ENCODE measurements at regions not wholly inside any gene's neighbourhood (a gene's known extent, or its start where the extent isn't known, plus 50 kb on each side); places are given as distances from the start of the nearest gene placed in this dataset.

DNA sequence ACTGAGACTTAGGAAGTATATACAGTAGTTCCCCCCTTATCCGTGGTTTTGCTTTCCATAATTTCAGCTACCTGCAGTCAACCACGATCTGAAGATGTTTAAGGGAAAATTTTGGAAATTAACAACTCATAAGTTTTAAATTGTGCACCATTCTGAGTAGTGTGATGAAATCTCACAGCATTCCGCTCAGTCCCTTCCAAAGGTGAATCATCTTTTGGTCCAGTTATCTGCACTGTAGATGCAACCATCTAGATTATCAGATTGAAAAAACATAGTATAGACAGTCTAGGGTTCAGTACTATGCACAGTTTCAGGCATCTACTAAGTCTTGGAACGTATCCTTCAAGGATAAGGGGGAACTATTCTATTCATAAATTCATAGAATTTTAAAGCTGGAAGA is 109.0 kb downstream of the ANXA3 start:
- ChIA-PET POLR2A (interaction anchor here (2.1 kb wide), 1 partner anchor 47 kb away, joined by 6 read pairs; no protein-coding TSS in a partner anchor), CTCF (interaction anchor here (1.1 to 1.9 kb wide), 5 partner anchors 8 to 47 kb away, joined by 3 to 15 read pairs (median 3); no protein-coding TSS in a partner anchor)
- no peaks in the 10 kb centered on the region for H3K36me3 ChIP-seq (replicated peaks in 1 of 2; ENCODE audit: control extremely low read depth in 1 of 2, control insufficient read depth in 1 of 2, extremely low read depth in 1 of 2, insufficient read depth in 2 of 2, low read length in 1 of 2)
- Mint-ChIP-seq H3K9me3 (ENCODE audit: insufficient read depth) (no peaks in the 10 kb centered on the region), H3K27me3 (no peaks in the 10 kb centered on the region), H3K4me1 (peaks cover 73% of the 10 kb centered on the region), H3K4me3 (no peak overlapping the region), H3K27ac (peak overlapping the region; percentile 27)
- DNase-seq = no peak
- H2AFZ ChIP-seq (ENCODE audit: insufficient read depth, low read depth, low read length, poor library complexity, severe bottlenecking) = no peak overlapping the region
- no peak overlapping the region for H3K9ac ChIP-seq (ENCODE audit: low read length)
- H3K4me3 ChIP-seq (ENCODE audit: control extremely low read depth in 1 of 5, extremely low read depth in 1 of 5, insufficient read depth in 1 of 5, low read depth in 2 of 5, low read length in 4 of 5) = no peak overlapping the region
- no peak for ATAC-seq (ENCODE audit: low read depth)
- intact Hi-C loops (cut with micrococcal nuclease) = loop anchor here (5.0 kb wide), 2 partner anchors 47 to 48 kb away; no protein-coding TSS in a partner anchor
- no peaks in the 10 kb centered on the region for H4K20me1 ChIP-seq (ENCODE audit: control insufficient read depth, insufficient read depth, low read length, poor library complexity, severe bottlenecking)
- H3K9me3 ChIP-seq (ENCODE audit: control extremely low read depth in 1 of 3, control insufficient read depth in 2 of 3, insufficient read depth in 1 of 3, low read length in 2 of 3) = no peaks in the 10 kb centered on the region
- no peaks in the 10 kb centered on the region for H3K27me3 ChIP-seq (replicated peaks in 1 of 4; ENCODE audit: control extremely low read depth in 1 of 4, control insufficient read depth in 3 of 4, insufficient read depth in 4 of 4, low read length in 3 of 4)
- no peak overlapping the region for H3K4me2 ChIP-seq (replicated peaks; ENCODE audit: low read depth, low read length, poor library complexity, severe bottlenecking)
- H3K27ac ChIP-seq (ENCODE audit: low read length in 2 of 2) = no peak overlapping the region
- no peak for TF ChIP-seq EZH2 (IDR thresholded peaks at IDR 0.05; ENCODE audit: borderline replicate concordance, insufficient read depth, low read depth, low read length, poor library complexity, severe bottlenecking)
- TF ChIP-seq, protein P1, sequence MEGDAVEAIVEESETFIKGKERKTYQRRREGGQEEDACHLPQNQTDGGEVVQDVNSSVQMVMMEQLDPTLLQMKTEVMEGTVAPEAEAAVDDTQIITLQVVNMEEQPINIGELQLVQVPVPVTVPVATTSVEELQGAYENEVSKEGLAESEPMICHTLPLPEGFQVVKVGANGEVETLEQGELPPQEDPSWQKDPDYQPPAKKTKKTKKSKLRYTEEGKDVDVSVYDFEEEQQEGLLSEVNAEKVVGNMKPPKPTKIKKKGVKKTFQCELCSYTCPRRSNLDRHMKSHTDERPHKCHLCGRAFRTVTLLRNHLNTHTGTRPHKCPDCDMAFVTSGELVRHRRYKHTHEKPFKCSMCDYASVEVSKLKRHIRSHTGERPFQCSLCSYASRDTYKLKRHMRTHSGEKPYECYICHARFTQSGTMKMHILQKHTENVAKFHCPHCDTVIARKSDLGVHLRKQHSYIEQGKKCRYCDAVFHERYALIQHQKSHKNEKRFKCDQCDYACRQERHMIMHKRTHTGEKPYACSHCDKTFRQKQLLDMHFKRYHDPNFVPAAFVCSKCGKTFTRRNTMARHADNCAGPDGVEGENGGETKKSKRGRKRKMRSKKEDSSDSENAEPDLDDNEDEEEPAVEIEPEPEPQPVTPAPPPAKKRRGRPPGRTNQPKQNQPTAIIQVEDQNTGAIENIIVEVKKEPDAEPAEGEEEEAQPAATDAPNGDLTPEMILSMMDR (IDR thresholded peaks at IDR 0.05) = no peak
- H3K79me2 ChIP-seq (ENCODE audit: control insufficient read depth, insufficient read depth, low read length) = no peaks in the 10 kb centered on the region
- no CpG with 5 or more reads among the region's 4 CpGs for WGBS (ENCODE audit: insufficient coverage)
- peaks cover 57 to 61% of the 10 kb centered on the region in 2 donors for H3K4me1 ChIP-seq (ENCODE audit: control insufficient read depth in 2 of 2, insufficient read depth in 2 of 2, low read length in 2 of 2)

DNA sequence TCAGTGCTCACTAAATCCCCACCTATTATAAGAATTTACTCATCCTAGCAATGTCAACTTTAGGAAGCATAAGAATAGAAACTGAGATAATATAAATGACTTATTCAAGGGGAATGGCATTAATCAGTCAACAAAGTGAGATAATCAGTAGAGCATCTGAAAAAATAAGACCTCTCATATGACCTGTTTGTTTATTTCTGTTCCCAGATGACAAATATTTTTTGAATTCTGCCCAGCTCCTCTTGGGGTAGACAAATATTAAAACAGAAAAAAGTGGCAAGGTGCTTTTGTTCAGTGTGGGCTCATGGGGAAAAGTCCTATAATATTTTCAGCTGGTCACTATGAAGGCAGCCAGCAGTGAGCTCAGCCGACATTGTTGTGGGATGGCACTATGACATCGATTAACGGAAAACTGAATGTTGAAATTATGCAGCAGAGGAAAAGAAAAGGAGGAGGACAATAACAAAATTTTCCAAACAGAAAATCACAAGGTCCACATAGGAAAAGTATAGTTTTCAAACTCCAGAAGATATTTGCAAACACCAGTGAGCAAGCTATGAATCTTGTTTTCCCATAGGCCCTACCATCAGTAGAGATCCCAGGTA is 109.6 kb downstream of the ANXA3 start:
- no peaks in the 10 kb centered on the region for H3K27me3 Mint-ChIP-seq
- Histone ChIP-seq H3K79me2 (ENCODE audit: control insufficient read depth, insufficient read depth, low read length) (no peaks in the 10 kb centered on the region), H3K9ac (ENCODE audit: low read length) (no peak overlapping the region), H3K9me3 (ENCODE audit: control extremely low read depth in 1 of 3, control insufficient read depth in 2 of 3, insufficient read depth in 1 of 3, low read length in 2 of 3) (no peaks in the 10 kb centered on the region), H4K20me1 (ENCODE audit: control insufficient read depth, insufficient read depth, low read length, poor library complexity, severe bottlenecking) (no peaks in the 10 kb centered on the region), H2AFZ (ENCODE audit: insufficient read depth, low read depth, low read length, poor library complexity, severe bottlenecking) (peak overlapping the region; percentile 78), H3K4me3 (ENCODE audit: control extremely low read depth in 1 of 5, extremely low read depth in 1 of 5, insufficient read depth in 1 of 5, low read depth in 2 of 5, low read length in 4 of 5) (no peak overlapping the region), H3K4me2 (replicated peaks; ENCODE audit: low read depth, low read length, poor library complexity, severe bottlenecking) (peak overlapping the region; percentile 63), H3K27ac (ENCODE audit: low read length in 2 of 2) (peak overlapping the region; percentile 16 to 67), H3K36me3 (replicated peaks in 1 of 2; ENCODE audit: control extremely low read depth in 1 of 2, control insufficient read depth in 1 of 2, extremely low read depth in 1 of 2, insufficient read depth in 2 of 2, low read length in 1 of 2) (no peaks in the 10 kb centered on the region), H3K27me3 (replicated peaks in 1 of 4; ENCODE audit: control extremely low read depth in 1 of 4, control insufficient read depth in 3 of 4, insufficient read depth in 4 of 4, low read length in 3 of 4) (no peaks in the 10 kb centered on the region), H3K4me1 (ENCODE audit: control insufficient read depth in 2 of 2, insufficient read depth in 2 of 2, low read length in 2 of 2) (peaks cover 56 to 61% of the 10 kb centered on the region in 2 donors)
- no peak for TF ChIP-seq EZH2 (IDR thresholded peaks at IDR 0.05; ENCODE audit: borderline replicate concordance, insufficient read depth, low read depth, low read length, poor library complexity, severe bottlenecking)
- TF ChIP-seq, protein P1 (IDR thresholded peaks at IDR 0.05) = no peak
- CTCF ChIA-PET = interaction anchor here (0.6 to 1.9 kb wide), 15 partner anchors 9 to 1596 kb away, joined by 3 to 15 read pairs (median 3); no protein-coding TSS in a partner anchor
- DNase-seq = no peak
- WGBS (ENCODE audit: insufficient coverage) = no CpG with 5 or more reads among the region's 3 CpGs
- H3K4me1 Mint-ChIP-seq = peaks cover 74% of the 10 kb centered on the region
- H3K27ac Mint-ChIP-seq = peak overlapping the region; percentile 89
- peak overlapping the region; percentile 49 for H3K4me3 Mint-ChIP-seq
- H3K9me3 Mint-ChIP-seq (ENCODE audit: insufficient read depth) = no peaks in the 10 kb centered on the region
- POLR2A ChIA-PET = interaction anchor here (0.9 to 2.1 kb wide), 3 partner anchors 9 to 61 kb away, joined by 3 to 6 read pairs (median 4); no protein-coding TSS in a partner anchor
- no peak for ATAC-seq (ENCODE audit: low read depth)
- intact Hi-C loops (cut with micrococcal nuclease) = loop anchor here (5.0 kb wide), 2 partner anchors 46 to 49 kb away; no protein-coding TSS in a partner anchor

All from B cell (primary cell).